GM21423 (cell line): ENCODE measurements at regions not wholly inside any gene's neighbourhood (a gene's known extent, or its start where the extent isn't known, plus 50 kb on each side); places are given as distances from the start of the nearest gene placed in this dataset.

Experiments
- ATAC-seq: cut with Tn5 transposase; IDR thresholded peaks from one replicate; pipeline ENCODE4 v1.9.1; 2021; ENCODE audit warnings: mild to moderate bottlenecking, moderate library complexity; ENCODE audit not compliant: unreplicated experiment

DNA sequence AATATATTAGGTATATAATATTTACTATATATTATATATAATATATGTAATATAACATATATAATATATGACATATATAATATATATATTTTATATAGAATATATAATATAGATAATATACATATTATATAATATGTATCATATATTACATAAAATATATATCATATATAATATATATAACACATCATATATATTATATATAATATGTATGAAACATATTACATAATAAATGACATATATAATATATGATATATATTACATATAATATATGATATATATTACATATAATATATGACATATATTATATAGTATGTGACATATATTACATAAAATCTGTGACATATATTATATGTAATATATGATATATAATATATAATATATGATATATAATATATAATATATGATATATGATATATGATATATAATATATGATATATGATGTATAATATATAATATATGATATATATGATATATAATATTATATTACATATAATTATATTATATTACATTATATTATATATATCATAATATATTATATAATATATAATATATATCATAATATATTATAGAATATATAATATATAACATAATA is 119.5 kb upstream of the RIMBP3 start:
- ATAC-seq, result no peak

DNA sequence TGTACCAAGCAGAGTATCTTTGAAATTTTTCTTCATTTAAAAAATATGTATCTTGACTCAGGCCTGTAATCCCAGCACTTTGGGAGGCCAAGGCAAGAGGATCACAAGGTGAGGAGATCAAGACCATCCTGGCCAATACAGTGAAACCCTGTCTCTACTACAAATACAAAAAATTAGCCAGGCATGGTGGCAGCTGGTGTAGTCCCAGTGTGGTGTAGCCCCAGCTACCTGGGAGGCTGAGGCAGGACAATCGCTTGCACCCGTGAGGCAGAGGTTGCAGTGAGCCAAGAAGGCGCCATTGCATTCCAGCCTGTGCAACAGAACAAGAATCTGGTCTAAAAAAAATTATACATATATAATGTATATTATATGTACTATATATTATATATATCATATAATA is 118.7 kb upstream of the RIMBP3 start:
- ATAC-seq, result peak; percentile 92
